NCI-H69 (cell line): ENCODE measurements at regions not wholly inside any gene's neighbourhood (a gene's known extent, or its start where the extent isn't known, plus 50 kb on each side); places are given as distances from the start of the nearest gene placed in this dataset.
"Not testable (repeated sequence)": the region's sequence is repeated elsewhere in the genome, so short reads cannot be mapped to it uniquely, and the experiment has no call there.

ENCODE experiments used
- DNase-seq: peaks from one replicate; lab custom pipeline; 2025; lab: John Stamatoyannopoulos, UW

- DNase-seq = no peak
These were observed 1222.4 kb upstream of the USP15 start for GRCh38 chr12:61037792-61038191.

GRCh38 chr12:61043838-61044237 lies 1216.4 kb upstream of the USP15 start:
- DNase-seq = no peak

GRCh38 chr12:61044766-61045165 lies 1215.4 kb upstream of the USP15 start:
- DNase-seq = no peak

GRCh38 chr12:61070640-61071414 lies 1189.4 kb upstream of the USP15 start:
- no peak for DNase-seq

- no peak for DNase-seq
These were observed 1187.5 kb upstream of the USP15 start for GRCh38 chr12:61072717-61073116.

- DNase-seq = no peak
These were observed 1165.1 kb upstream of the USP15 start for GRCh38 chr12:61095111-61095510.

- no peak for DNase-seq
These were observed 1162.1 kb upstream of the USP15 start for GRCh38 chr12:61098031-61098580.

GRCh38 chr12:61107118-61107517 lies 1153.1 kb upstream of the USP15 start:
- DNase-seq = no peak

GRCh38 chr12:61111218-61111617 lies 1149.0 kb upstream of the USP15 start:
- DNase-seq = no peak

GRCh38 chr12:61137677-61138414 lies 1122.4 kb upstream of the USP15 start:
- DNase-seq = no peak

GRCh38 chr12:61138415-61138759 lies 1121.8 kb upstream of the USP15 start:
- DNase-seq = no peak

- DNase-seq = no peak
These were observed 1098.2 kb upstream of the USP15 start for GRCh38 chr12:61161961-61162360.

- DNase-seq = no peak
These were observed 1071.2 kb upstream of the USP15 start for GRCh38 chr12:61188801-61189595.

- DNase-seq = no peak
These were observed 1046.6 kb upstream of the USP15 start for GRCh38 chr12:61213646-61214045.

GRCh38 chr12:61220337-61220736 lies 1039.9 kb upstream of the USP15 start:
- DNase-seq = no peak

- DNase-seq = no peak
These were observed 1028.2 kb upstream of the USP15 start for GRCh38 chr12:61232040-61232439.

GRCh38 chr12:61250303-61250702 lies 1009.9 kb upstream of the USP15 start:
- DNase-seq = no peak

- DNase-seq = no peak
These were observed 1009.1 kb upstream of the USP15 start for GRCh38 chr12:61251076-61251475.

- DNase-seq = no peak
These were observed 1006.0 kb upstream of the USP15 start for GRCh38 chr12:61254225-61254624.

- DNase-seq = not testable (repeated sequence)
These were observed 995.9 kb upstream of the USP15 start for GRCh38 chr12:61264294-61264693.

- no peak for DNase-seq
These were observed 992.7 kb upstream of the USP15 start for GRCh38 chr12:61267474-61267873.

- DNase-seq = no peak
These were observed 987.8 kb upstream of the USP15 start for GRCh38 chr12:61272441-61272840.
